ENCODE measurements at regions not wholly inside any gene's neighbourhood (a gene's known extent, or its start where the extent isn't known, plus 50 kb on each side); places are given as distances from the start of the nearest gene placed in this dataset.

GRCh38 chr15:38886315-38887163, 321.9 kb upstream of the RASGRP1 start:
- DNase-seq (ENCODE audit: low read depth): no peak

GRCh38 chr15:38888701-38889221, 324.1 kb upstream of the RASGRP1 start:
- DNase-seq (ENCODE audit: low read depth): no peak

- no peak for DNase-seq (ENCODE audit: low read depth)
These were observed 325.6 kb upstream of the RASGRP1 start for GRCh38 chr15:38890194-38890593.

GRCh38 chr15:38893925-38894242, 329.3 kb upstream of the RASGRP1 start:
- DNase-seq (ENCODE audit: low read depth): no peak

- DNase-seq (ENCODE audit: low read depth): no peak
These were observed 329.8 kb upstream of the RASGRP1 start for GRCh38 chr15:38894243-38894948.

GRCh38 chr15:38895326-38896255, 331.0 kb upstream of the RASGRP1 start:
- DNase-seq (ENCODE audit: low read depth): no peak

GRCh38 chr15:38896647-38897046, 332.0 kb upstream of the RASGRP1 start:
- DNase-seq (ENCODE audit: low read depth): no peak

GRCh38 chr15:38897551-38897950, 332.9 kb upstream of the RASGRP1 start:
- no peak for DNase-seq (ENCODE audit: low read depth)

GRCh38 chr15:38898236-38898635, 333.6 kb upstream of the RASGRP1 start:
- no peak for DNase-seq (ENCODE audit: low read depth)

GRCh38 chr15:38899300-38899699, 334.7 kb upstream of the RASGRP1 start:
- no peak for DNase-seq (ENCODE audit: low read depth)

GRCh38 chr15:38904298-38904697, 339.7 kb upstream of the RASGRP1 start:
- DNase-seq (ENCODE audit: low read depth): no peak

- DNase-seq (ENCODE audit: low read depth): no peak
These were observed 341.0 kb upstream of the RASGRP1 start for GRCh38 chr15:38905632-38906031.

- no peak for DNase-seq (ENCODE audit: low read depth)
These were observed 356.4 kb upstream of the RASGRP1 start for GRCh38 chr15:38920966-38921365.

- no peak for DNase-seq (ENCODE audit: low read depth)
These were observed 356.9 kb upstream of the RASGRP1 start for GRCh38 chr15:38921471-38921870.

GRCh38 chr15:38928431-38928830, 363.8 kb upstream of the RASGRP1 start:
- DNase-seq (ENCODE audit: low read depth): no peak

- no peak for DNase-seq (ENCODE audit: low read depth)
These were observed 366.4 kb upstream of the RASGRP1 start for GRCh38 chr15:38930851-38931572.

GRCh38 chr15:38941399-38941953, 376.9 kb upstream of the RASGRP1 start:
- no peak for DNase-seq (ENCODE audit: low read depth)

GRCh38 chr15:38944536-38944935, 379.9 kb upstream of the RASGRP1 start:
- DNase-seq (ENCODE audit: low read depth): no peak

GRCh38 chr15:38945551-38946298, 381.1 kb upstream of the RASGRP1 start:
- DNase-seq (ENCODE audit: low read depth): no peak

GRCh38 chr15:38954090-38954489, 389.5 kb upstream of the RASGRP1 start:
- no peak for DNase-seq (ENCODE audit: low read depth)

- no peak for DNase-seq (ENCODE audit: low read depth)
These were observed 396.8 kb upstream of the RASGRP1 start for GRCh38 chr15:38961456-38961855.
